GM12892 (cell line): ENCODE measurements at regions not wholly inside any gene's neighbourhood (a gene's known extent, or its start where the extent isn't known, plus 50 kb on each side); places are given as distances from the start of the nearest gene placed in this dataset.

Experiments used
- POLR2A ChIP-seq: IDR thresholded peaks from 2 replicates; pipeline ENCODE4 v1.6.1; 2011; ENCODE audit warnings: low read depth, low read length, control low read depth
- POLR2AphosphoS5 ChIP-seq: IDR thresholded peaks from 2 replicates; pipeline ENCODE4 v1.6.1; 2011; ENCODE audit warnings: low read depth, low read length, control low read depth

DNA sequence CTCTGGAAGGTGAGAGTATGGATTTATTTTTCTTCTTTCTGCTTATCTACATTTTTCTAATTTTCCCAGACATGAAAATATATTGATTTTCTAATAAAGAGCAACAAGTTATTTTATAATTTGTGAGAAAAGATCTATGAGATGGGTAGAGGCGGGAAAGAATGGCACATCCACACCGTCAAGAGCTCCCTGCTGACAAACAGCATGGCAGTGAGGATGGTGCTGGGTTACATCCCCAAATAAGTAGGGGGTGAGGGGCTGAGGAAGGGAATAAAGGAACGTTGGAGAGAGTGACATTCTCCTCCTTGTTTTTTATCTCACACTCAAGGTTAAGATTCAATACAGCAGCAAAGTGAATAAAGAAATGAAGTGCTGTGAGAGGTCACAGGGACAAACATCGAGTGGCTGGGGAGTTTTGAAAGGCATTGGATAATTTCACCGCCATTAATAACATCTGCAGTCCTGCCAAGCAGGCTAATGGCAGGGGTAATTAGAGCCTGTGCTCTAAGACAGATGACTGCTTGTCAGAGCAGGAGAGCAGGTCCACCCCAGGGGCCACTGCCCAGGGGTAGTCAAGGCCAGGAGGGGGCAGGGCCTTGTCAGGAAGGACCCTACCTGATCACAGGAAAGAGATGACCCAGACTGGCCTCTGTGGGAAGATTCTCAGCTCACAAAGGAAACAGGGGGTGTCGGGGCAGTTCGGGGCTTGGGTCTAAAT, 323.8 kb downstream of the FBXW7 start:
- TF ChIP-seq POLR2AphosphoS5 (no peak), POLR2A (no peak)
